SKM-1 treated with dmso at 0.1 percent for 144 hours (cell line): ENCODE measurements at regions not wholly inside any gene's neighbourhood (a gene's known extent, or its start where the extent isn't known, plus 50 kb on each side); places are given as distances from the start of the nearest gene placed in this dataset.
"Not testable (repeated sequence)": the region's sequence is repeated elsewhere in the genome, so short reads cannot be mapped to it uniquely, and the experiment has no call there.

ENCODE experiments used
- DNase-seq: peaks from one replicate; lab custom pipeline; 2025; ENCODE audit not compliant: unreplicated experiment; lab: John Stamatoyannopoulos, UW

- no peak for DNase-seq
These were observed 887.3 kb upstream of the TENM4 start for GRCh38 chr11:80327956-80328614.

- DNase-seq = no peak
These were observed 881.0 kb upstream of the TENM4 start for GRCh38 chr11:80321786-80322185.

GRCh38 chr11:80320765-80321164 lies 879.9 kb upstream of the TENM4 start:
- no peak for DNase-seq

GRCh38 chr11:80320226-80320625 lies 879.4 kb upstream of the TENM4 start:
- no peak for DNase-seq

- no peak for DNase-seq
These were observed 876.8 kb upstream of the TENM4 start for GRCh38 chr11:80317612-80318011.

GRCh38 chr11:80315200-80315599 lies 874.4 kb upstream of the TENM4 start:
- DNase-seq = no peak

- no peak for DNase-seq
These were observed 868.5 kb upstream of the TENM4 start for GRCh38 chr11:80309301-80309700.

- DNase-seq = no peak
These were observed 866.8 kb upstream of the TENM4 start for GRCh38 chr11:80307676-80308075.

- no peak for DNase-seq
These were observed 857.2 kb upstream of the TENM4 start for GRCh38 chr11:80297858-80298632.

GRCh38 chr11:80293293-80293692 lies 852.5 kb upstream of the TENM4 start:
- DNase-seq = no peak

- DNase-seq = no peak
These were observed 844.3 kb upstream of the TENM4 start for GRCh38 chr11:80284946-80285785.

GRCh38 chr11:80282643-80283042 lies 841.8 kb upstream of the TENM4 start:
- DNase-seq = no peak

- no peak for DNase-seq
These were observed 840.4 kb upstream of the TENM4 start for GRCh38 chr11:80281194-80281593.

- DNase-seq = no peak
These were observed 839.9 kb upstream of the TENM4 start for GRCh38 chr11:80280737-80281136.

- no peak for DNase-seq
These were observed 820.9 kb upstream of the TENM4 start for GRCh38 chr11:80261776-80262175.

GRCh38 chr11:80257319-80258015 lies 816.6 kb upstream of the TENM4 start:
- not testable (repeated sequence) for DNase-seq

GRCh38 chr11:80255021-80255420 lies 814.2 kb upstream of the TENM4 start:
- DNase-seq = no peak

- no peak for DNase-seq
These were observed 800.9 kb upstream of the TENM4 start for GRCh38 chr11:80241766-80242165.

GRCh38 chr11:80240245-80240644 lies 799.4 kb upstream of the TENM4 start:
- DNase-seq = no peak

- DNase-seq = no peak
These were observed 798.4 kb upstream of the TENM4 start for GRCh38 chr11:80239217-80239616.

- no peak for DNase-seq
These were observed 787.1 kb upstream of the TENM4 start for GRCh38 chr11:80227915-80228314.
